ENCODE measurements at regions not wholly inside any gene's neighbourhood (a gene's known extent, or its start where the extent isn't known, plus 50 kb on each side); places are given as distances from the start of the nearest gene placed in this dataset.

DNA sequence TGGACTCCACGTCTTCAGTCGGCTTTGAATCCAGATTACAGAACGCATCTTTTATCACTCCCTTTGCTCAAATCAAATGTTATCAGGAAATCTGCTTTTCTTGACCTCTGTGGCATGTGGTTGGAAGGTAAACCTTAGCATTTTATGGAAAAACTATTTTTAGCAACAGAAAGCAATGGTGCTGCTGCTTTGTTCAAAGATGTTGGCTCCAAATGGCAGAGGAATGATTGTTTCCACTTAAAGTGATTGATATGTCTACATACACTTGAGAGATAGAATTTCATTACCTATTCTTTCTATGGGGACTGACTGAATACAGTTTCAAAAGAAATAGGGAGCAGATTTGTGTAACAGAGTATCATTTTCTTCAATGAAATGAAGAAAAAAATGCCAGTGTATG, 761.2 kb downstream of the NOVA1 start:
- TF ChIP-seq, protein P1, sequence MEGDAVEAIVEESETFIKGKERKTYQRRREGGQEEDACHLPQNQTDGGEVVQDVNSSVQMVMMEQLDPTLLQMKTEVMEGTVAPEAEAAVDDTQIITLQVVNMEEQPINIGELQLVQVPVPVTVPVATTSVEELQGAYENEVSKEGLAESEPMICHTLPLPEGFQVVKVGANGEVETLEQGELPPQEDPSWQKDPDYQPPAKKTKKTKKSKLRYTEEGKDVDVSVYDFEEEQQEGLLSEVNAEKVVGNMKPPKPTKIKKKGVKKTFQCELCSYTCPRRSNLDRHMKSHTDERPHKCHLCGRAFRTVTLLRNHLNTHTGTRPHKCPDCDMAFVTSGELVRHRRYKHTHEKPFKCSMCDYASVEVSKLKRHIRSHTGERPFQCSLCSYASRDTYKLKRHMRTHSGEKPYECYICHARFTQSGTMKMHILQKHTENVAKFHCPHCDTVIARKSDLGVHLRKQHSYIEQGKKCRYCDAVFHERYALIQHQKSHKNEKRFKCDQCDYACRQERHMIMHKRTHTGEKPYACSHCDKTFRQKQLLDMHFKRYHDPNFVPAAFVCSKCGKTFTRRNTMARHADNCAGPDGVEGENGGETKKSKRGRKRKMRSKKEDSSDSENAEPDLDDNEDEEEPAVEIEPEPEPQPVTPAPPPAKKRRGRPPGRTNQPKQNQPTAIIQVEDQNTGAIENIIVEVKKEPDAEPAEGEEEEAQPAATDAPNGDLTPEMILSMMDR (conservative IDR thresholded peaks at IDR 0.05; ENCODE audit: low read depth, low read length), result no peak
- TF ChIP-seq EZH2 (IDR thresholded peaks at IDR 0.05; ENCODE audit: borderline replicate concordance, low read depth, low read length, poor library complexity, severe bottlenecking), result no peak

Measured in A673 (cell line).